ENCODE measurements at regions not wholly inside any gene's neighbourhood (a gene's known extent, or its start where the extent isn't known, plus 50 kb on each side); places are given as distances from the start of the nearest gene placed in this dataset.
"Not testable (repeated sequence)": the region's sequence is repeated elsewhere in the genome, so short reads cannot be mapped to it uniquely, and the experiment has no call there.

DNA sequence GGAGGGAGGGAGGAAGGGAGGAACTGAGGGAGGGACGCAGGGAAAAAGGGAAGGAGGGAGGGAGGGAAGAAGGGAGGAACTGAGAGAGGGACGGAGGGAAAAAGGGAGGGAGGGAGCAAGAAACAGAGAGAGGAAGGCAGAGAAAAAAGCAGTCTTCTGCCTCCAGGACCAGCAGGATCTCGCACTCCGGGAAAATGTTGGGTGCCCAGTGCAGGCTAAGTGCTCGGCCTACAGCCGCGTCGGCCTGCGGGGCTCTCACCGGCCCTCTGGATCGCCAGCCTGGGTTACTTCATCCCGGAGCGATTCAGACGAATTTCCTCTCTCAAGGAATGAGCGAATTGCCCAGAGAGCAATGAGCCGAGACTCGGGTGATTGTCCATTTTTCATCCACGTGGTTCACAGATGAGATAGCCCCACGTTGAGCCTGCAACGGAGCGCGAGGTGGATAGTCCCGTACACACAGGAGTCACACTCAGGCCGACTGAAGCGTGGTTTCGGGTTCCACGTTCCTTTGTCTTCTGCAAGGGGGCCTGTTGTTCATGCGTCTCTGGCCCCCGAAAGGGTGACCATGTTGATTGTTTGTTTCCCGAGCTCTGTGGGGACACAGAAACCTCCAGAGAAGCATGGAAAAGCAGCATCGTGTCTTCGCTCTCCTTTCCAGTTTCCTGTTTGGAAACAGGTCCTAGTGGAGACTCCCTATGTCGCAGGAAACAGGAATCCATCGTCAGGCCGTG is 1937.1 kb upstream of the DEFB115 start:
- not testable (repeated sequence) for DNase-seq (ENCODE audit: low spot score)

DNA sequence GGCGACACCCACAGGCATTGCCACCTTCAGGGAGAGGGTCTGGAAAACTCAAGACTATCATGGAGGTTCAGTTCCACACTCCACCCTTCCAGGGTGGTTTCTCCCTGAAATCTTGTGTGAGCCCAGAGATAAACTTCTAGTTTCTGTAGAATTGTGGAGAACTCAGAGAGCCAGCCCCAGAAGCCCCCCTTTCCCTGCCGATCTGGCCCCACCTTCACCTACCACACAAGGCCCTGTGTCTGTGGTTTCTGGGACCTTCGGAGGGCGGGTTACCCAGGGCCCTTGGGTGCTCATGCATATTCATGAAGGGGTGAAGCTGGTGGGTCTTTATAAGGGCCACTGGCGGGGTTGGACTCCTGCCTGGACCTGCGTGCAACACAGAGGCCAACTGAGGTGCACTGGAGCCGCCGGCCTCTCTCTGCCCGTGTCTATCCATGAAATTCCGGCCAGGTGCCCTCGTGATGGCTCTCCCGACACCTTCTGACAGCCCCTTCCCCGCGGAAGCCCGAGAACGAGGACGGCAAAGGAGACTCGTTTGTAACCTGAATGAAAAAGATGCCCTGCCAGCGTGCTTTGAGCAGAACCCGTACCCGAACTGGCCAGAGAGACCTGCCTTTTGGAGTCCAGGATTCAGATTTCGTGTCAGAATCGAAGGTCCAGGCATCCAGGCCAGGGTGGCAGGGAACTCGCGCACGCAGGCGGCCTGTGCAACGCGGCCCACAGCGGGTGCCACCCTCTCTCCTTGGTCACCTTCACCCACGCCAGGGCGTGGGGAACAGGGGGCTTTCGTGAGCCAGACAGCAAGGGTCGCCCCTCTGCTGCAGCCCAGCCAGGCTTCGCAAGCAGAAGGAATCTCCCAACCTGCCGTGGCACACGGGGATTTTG is 1933.6 kb upstream of the DEFB115 start:
- DNase-seq (ENCODE audit: low spot score), result not testable (repeated sequence)

DNA sequence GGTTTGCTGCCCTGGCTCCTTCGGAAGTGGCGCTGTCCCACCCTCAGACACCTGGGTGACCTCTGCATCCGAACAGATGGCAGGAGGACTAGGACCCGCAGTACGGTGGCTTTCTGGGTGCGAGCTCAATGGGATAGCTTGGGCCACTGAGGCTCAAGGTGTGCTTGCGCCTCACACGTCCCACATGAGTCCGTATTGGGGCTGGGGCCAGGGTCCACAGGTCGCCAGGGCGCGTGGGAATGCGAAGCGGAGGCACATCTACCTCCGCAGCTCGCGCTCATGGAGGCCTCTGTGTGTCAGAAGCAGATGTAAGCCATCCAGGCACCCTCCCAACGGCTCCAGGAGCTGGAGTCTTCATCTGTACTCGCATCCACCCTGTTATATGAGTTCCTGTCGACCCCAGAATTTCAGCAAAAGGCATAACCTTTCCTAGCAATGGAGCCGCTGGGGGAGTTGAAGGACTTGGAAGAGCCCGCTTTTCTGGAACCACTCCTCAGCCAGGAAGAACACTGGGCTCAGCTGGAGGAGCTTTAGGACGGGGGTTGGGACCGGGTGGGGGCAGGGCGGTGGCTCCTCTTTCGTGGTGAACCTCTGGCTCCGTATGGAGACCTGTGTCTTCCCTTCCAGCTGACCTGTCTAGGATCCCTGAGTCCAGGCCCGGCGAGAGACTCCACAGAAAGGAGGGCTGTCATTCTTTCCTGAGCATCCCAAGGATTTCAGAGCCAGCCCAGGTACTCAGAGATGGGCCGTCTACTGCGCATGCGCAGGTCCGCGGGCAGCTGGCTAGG is 1932.8 kb upstream of the DEFB115 start:
- not testable (repeated sequence) for DNase-seq (ENCODE audit: low spot score)

DNA sequence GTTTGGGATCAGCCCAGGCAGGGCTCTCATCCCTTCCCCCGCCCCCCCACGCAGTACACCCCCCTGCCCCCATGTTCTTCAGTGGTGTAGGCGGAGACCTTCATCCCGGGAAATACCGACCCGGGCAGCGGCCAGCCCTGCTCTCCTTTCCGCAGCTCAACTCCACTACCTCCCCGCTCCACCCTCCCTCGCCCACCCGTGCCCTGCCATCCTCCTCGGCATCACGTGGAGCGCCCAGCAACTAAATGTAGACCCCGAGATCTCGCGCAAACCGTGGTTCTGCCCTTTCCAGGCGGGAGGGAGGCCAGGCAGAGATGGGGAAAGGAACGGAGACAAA is 1932.2 kb upstream of the DEFB115 start:
- no peak for DNase-seq (ENCODE audit: low spot score)

DNA sequence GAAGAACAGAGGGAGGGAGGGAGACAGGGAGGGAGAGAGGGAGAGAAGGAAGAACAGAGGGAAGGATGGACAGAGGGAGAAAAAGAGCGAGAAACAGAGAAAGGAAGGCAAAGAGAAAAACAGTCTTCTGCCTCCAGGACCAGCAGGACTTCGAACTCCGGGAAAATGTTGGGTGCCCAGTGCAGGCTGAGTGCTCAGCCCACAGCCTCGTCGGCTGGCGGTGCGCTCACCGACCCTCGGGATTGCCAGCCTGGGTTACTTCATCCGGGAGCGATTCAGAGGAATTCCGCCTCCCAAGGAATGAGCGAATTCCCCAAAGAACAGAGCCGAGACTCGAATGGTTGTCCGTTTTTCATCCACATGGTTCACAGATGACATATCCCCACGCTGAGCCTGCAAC is 1931.7 kb upstream of the DEFB115 start:
- DNase-seq (ENCODE audit: low spot score), result not testable (repeated sequence)

DNA sequence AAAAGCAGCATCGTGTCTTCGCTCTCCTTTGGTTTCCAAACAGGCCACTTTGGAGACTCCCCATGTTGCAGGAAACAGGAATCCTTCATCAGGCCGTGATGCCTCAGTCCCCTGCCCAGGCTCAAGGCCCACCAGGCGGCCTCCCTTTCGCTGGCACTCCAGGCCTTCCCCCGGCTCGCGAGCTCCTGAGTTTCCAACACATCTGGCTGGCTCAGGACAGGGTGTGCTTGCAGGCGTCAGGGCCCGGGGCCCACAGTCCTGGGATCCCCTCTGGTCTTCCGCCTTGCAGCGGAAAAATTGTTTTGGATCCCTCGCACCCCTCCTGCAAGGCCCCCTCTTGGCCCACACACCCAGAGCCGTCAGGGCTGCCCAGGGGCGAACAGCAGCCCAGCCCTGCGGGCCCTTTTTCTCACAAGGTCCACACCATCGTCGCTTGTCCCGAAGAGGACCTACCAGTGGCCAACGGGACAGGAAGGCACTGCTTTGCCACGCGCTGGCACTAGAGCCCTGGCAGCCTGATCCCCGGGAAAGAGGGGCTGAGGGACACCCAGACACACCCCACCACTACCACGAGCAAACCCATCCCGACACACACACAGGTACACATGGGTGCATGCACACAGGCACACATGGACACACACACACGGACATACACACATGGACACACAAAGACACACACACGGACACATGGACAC is 1930.9 kb upstream of the DEFB115 start:
- no peak for DNase-seq (ENCODE audit: low spot score)

DNA sequence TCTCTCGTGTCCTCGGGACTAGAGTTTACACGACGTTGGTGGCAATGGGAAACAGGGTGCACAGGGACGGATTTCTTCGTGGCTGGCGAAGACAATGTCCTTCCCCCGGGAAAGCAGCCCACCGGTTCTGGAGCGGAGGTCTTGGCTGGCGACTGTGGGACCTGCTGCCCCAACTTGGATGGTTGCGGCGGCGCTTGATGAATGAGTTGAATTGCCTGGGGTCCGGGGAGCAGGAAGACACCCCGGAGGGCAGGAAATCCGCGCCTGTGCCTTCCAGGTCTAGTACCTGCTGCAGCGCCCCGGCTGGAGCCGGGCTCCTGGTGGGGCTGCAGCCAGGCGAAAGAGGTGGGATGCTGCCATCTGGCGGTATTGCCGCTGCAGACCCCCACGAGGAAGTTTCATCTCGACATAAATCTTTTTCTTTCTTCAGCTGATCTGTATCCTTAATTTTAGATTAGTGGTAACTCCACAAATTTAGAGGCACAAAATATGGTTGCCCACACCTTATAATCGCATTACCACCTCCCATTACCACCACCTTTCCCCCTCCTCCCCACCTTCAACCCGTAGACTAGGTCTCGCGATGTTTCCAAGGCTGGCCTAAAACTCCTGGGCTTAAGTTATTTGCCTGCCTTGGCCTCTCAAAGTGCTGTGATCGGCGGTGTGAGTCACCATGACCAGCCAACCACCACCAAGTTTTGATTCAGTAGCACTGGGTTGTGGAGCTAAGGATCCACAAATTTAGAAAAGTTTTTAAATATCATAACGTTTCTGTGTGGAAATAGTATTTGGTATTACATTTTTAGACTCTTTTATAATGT is 1929.7 kb upstream of the DEFB115 start:
- DNase-seq (ENCODE audit: low spot score), result peak; percentile 31

DNA sequence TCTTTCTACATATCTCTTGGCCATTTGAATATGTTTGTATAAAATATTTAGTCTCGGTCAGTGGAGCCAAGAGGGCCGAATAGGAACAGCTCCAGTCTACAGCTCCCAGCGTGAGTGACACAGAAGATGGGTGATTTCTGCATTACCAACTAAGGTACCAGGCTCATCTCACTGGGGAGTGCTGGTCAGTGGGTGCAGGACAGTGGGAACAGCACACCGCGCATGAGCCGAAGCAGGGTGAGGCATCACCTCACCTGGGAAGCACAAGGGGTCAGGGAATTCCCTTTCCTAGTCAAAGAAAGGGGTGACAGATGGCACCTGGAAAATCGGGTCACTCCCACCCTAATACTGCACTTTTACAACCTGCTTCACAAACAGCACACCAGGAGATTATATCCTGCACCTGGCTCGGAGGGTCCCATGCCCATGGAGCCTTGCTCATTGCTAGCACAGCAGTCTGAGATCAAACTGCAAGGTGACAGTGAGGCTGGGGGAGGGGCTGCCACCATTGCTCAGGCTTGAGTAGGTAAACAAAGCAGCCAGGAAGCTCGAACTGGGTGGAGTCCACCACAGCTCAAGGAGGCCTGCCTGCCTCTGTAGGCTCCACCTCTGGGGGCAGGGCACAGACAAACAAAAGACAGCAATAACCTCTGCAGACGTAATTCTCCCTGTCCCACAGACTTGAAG is 1926.9 kb upstream of the DEFB115 start:
- not testable (repeated sequence) for DNase-seq (ENCODE audit: low spot score)

DNA sequence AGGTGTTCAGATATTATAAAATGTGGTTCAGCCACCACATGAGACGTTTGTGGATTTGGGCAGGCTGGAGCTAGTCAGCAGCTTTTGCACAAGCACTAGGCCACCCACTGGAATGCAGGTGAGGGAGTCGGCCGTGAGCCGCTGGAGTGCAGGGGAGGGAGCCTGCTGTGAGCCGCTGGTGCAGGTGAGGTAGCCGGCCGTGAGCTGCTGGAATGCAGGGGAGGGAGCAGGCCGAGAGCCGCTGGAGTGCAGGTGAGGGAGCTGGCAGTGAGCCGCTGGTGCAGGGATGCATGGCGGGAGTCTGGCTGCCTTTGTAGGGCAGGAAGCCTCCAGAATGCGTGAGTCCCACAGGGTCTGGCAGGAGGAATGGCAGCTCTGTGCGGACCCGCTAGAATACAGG is 1907.6 kb upstream of the DEFB115 start:
- no peak for DNase-seq (ENCODE audit: low spot score)

DNA sequence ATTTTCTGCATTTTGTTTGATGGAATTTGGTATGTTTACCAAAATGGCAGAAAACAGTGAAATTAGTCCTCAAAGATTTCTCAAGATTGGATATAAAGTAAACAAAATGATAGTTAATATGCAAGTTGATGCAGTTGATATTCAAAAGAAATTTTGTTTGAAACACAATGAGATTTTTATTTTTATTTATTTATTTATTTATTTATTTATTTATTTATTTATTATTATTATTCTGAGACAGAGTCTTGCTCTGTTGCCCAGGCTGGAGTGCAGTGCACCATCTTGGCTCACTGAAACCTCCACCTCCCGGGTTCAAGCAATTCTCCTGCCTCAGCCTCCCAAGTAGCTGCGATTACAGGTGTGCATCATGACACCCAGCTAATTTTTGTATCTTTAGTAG is 1881.5 kb upstream of the DEFB115 start:
- not testable (repeated sequence) for DNase-seq (ENCODE audit: low spot score)

DNA sequence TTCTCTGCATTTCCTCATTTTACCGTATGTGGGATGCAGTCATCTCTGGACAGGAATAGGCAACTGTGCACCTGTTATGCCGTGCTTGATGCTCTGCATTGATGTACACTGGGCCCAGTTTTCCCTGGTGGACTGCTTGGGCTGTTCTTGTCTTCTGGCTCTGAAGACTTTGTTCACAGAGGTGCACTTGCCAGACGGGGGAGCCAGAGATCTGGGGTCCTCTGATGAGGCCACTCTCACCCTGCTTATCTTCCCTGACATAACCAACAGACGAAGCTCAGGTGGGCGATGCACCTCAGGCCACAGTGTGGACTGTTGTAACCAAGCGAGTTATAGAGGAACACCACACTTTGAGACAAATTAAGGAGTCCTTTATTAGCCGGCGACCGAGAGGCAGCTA is 1864.6 kb upstream of the DEFB115 start:
- DNase-seq (ENCODE audit: low spot score), result not testable (repeated sequence)

DNA sequence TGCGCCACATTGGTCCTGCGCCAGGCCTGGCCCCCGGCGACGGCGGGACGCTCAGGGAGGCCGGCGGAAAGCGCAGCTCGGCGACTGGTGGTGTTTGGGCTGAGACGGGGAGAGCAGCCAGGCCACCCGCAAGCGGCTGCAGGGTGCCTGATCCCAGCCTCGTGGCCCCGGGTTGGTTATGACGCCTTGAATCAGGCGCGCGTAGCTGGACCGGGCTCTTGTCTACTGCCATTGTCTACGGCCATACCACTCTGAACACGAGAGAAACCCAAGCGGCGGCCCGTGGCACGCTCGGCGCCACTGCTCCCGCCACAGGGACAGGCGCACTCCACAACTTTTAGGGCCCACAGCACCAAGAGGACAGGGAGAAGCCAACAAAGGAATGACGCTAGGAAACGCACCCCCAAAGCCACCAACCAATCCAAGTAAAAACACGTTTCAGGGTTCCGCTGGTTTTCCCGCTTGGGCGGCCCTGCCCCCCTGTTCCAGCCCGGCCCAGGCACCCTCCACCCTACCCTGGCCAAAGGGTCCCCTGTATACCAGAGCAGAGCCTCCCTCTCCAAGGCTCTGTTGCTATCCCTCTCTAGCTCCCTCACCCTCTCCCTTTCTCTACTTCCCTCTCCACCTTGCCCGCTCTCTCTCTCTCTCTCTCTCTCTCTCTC is 1849.3 kb upstream of the DEFB115 start:
- DNase-seq (ENCODE audit: low spot score), result no peak

DNA sequence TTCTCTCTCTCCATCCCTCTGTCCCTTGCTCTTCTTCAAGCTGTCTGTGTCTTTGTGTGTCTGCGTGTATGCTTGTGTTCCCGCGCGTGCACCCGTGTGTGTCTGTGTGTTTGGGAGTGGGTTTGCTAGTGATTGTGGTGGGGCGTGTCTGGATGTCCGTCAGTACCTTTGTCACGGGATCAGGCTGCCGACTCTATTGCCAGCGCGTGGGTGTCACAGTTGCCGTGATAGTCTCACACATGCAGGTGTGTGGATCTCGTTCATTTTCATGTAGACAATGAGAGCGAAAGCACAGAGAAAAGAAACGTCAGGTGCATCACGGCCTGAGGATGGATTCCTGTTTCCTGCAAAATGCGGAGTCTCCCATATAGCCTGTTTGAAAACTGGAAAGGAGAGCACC is 1848.8 kb upstream of the DEFB115 start:
- DNase-seq (ENCODE audit: low spot score), result not testable (repeated sequence)

DNA sequence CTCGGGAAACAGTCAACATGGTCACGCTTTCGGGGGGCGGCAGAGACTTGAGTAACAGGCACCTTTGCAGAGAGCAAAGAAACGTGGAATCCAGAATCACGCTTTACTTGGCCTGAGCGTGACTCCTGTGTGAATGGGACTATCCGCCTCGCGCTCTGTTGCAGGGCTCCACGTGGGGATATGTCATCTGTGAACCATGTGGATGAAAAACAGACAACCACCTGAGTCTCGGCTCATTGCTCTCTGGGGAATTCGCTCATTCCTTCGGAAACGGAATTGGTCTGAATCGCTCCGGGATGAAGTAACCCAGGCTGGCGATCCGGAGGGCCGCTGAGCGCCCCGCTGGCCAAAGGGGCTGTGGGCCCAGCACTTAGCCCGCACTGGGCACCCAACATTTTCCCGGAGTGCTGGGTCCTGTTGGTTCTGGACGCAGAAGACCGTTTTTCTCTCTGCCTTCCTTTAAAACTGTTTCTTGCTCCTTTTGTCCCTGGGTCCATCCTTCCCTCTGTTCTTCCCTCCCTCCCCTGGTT is 1848.2 kb upstream of the DEFB115 start:
- not testable (repeated sequence) for DNase-seq (ENCODE audit: low spot score)

DNA sequence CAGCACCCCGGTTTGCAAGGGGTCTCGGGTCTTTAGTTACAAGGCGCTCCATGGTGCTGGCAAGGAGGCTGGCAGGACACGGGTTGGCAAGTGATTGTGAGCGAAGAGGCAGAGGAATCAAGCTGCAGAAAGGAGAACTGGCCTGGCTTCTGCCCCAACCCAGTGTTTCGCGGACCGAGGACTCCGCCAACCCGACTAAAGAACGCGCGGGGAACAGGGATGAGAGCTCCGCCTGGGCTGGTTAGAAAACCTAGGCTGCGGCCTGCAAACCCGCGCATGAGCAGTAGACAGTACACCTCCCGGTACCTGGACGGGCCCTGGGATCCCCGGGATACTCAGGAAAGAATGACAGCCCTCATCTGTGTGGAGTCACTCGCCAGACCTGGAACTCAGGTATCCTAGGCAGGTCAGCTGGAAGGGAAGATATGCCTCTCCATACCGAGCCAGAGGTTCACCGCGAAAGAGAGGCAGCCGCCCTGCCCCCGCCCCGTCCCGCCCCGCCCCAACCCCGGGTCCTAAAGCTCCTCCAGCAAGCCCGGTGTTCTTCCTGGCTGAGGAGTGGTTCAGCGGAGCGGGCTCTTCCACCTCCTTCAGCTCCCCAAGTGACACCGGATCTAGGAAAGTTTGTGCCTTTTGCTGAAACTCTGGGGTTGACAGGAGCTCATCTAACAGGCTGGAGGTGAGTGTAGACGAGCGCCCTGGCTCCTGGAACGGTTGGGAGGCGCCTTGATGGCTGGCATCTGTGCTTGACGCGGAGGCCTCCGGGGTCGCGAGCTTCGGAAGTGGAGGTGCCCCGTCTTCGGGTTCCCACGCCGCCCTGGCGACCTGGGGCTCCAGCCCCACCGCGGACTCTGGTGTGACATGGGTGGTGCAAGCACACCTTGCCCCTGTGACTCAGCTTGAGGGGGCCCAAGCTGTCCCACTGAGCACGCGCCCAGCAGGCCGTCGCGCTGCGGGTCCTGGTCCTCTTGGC is 1847.3 kb upstream of the DEFB115 start:
- no peak for DNase-seq (ENCODE audit: low spot score)

DNA sequence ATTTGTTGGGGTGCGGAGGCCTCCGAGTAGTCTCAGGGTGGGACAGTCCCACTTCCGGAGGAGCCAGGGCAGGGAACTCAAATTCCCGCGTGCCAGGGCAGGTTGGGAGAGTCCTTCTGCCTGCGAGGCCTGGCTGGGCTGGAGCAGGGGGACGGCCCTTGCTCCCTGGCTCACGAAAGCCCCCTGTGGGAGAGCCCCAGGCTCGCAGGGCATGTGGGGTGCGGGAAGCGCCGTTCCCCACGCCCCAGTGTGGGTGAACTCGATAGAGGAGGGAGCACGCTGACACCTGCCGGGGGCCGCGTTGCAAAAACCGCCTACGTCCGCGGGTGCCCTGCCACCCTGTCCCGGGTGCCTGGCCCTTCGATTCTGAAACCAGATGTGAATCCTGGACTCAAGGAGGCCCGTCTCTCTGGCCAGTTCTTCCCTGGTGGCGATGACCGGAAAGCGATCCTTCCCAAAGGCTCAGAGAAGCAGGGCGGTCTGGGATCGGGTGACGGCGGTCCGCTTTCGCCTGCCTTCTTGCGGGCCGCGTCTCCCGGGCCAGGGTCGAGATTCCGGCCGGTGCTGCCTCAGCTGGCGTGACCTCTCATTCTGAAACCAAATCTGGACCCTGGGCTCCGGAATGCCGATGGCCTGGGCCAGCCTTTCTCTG is 1846.5 kb upstream of the DEFB115 start:
- DNase-seq (ENCODE audit: low spot score), result no peak

DNA sequence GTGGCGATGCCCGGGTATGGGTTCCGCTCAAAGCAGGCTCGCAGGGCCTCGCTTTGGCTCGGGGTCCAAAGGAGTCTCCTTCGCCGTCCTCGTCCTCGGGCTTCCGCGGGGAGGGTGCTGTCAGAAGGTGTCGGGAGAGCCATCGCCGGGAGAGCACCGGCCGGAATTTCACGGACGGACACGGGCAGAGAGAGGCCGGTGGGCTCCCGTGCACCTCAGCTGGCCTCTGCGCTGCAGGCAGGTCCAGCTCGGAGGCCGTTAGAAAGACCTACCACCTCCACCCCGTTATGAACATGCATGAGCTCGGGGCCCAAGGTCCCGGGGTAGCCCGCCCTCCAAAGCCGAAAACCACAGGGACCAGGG is 1846.0 kb upstream of the DEFB115 start:
- not testable (repeated sequence) for DNase-seq (ENCODE audit: low spot score)

DNA sequence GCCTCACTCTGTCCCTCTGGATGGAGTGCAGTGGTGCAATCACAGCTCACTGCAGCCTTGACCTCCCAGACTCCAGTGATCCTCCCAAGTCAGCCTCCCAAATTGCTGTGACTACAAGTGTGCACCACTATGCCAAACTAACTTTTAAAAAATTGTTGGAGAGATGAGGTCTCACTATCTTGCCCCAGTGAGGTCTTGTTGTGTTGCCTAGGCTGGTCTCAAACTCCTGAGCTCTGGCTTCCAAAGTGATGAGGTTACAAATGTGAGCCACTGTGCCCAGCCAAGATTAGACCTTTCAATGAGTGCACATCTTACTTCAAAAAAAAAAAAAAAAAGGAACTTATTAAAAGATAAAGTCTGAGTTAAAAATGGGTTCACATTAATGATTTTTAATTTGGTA is 1838.1 kb upstream of the DEFB115 start:
- DNase-seq (ENCODE audit: low spot score), result no peak
